ENCODE measurements at regions not wholly inside any gene's neighbourhood (a gene's known extent, or its start where the extent isn't known, plus 50 kb on each side); places are given as distances from the start of the nearest gene placed in this dataset.

- no peak for TF ChIP-seq CTCF (IDR thresholded peaks at IDR 0.05)
- no peak overlapping the region for H3K27ac ChIP-seq
- no peak overlapping the region for H3K4me3 ChIP-seq
- no peak for DNase-seq (ENCODE audit: low spot score)
Observed at GRCh38 chr1:67977756-67978155, 72.7 kb downstream of the DIRAS3 start.

- H3K4me3 ChIP-seq = no peak overlapping the region
- TF ChIP-seq CTCF (IDR thresholded peaks at IDR 0.05) = no peak
- no peak for DNase-seq (ENCODE audit: low spot score)
- H3K27ac ChIP-seq = no peak overlapping the region
Observed at GRCh38 chr1:67973051-67973450, 77.4 kb downstream of the DIRAS3 start.

GRCh38 chr1:67970088-67970487, 80.3 kb downstream of the DIRAS3 start:
- TF ChIP-seq CTCF (IDR thresholded peaks at IDR 0.05) = no peak
- Histone ChIP-seq H3K4me3 (no peak overlapping the region), H3K27ac (no peak overlapping the region)
- no peak for DNase-seq (ENCODE audit: low spot score)

- no peak for DNase-seq (ENCODE audit: low spot score)
- TF ChIP-seq CTCF (IDR thresholded peaks at IDR 0.05) = no peak
- no peak overlapping the region for H3K4me3 ChIP-seq
- H3K27ac ChIP-seq = no peak overlapping the region
Observed at GRCh38 chr1:67969446-67969845, 81.0 kb downstream of the DIRAS3 start.

GRCh38 chr1:67966666-67967009, 83.8 kb downstream of the DIRAS3 start:
- Histone ChIP-seq H3K27ac (no peak overlapping the region), H3K4me3 (no peak overlapping the region)
- no peak for DNase-seq (ENCODE audit: low spot score)
- no peak for TF ChIP-seq CTCF (IDR thresholded peaks at IDR 0.05)

GRCh38 chr1:67965995-67966665, 84.3 kb downstream of the DIRAS3 start:
- no peak for DNase-seq (ENCODE audit: low spot score)
- no peak for TF ChIP-seq CTCF (IDR thresholded peaks at IDR 0.05)
- Histone ChIP-seq H3K4me3 (no peak overlapping the region), H3K27ac (no peak overlapping the region)

GRCh38 chr1:67963263-67963662, 87.2 kb downstream of the DIRAS3 start:
- Histone ChIP-seq H3K4me3 (no peak overlapping the region), H3K27ac (no peak overlapping the region)
- no peak for TF ChIP-seq CTCF (IDR thresholded peaks at IDR 0.05)
- no peak for DNase-seq (ENCODE audit: low spot score)
